ENCODE measurements at regions not wholly inside any gene's neighbourhood (a gene's known extent, or its start where the extent isn't known, plus 50 kb on each side); places are given as distances from the start of the nearest gene placed in this dataset.

DNA sequence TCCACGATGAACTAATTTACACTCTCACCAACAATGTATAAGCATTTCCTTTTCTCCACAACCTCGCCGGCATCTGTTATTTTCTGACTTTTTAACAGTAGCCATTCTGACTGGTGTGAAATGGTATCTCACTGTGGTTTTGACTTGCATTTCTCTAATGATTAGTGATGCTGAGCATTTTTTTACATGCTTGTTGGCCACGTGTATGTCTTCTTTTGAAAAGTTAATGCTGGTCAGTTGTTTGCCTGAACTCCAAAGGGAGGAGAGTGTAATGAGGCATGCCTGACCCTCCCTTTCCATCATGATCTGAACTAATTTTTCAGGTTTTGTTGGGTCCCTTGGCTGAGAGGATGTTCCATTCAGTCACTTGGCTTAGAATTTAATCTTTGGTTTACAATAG lies 50.7 kb upstream of the SVIL start:
- peaks cover 0 to 4% of the 10 kb centered on the region in 2 donors for H3K36me3 ChIP-seq (ENCODE audit: control insufficient read depth in 2 of 2, insufficient read depth in 2 of 2, low read length in 2 of 2)
- H3K9ac ChIP-seq (ENCODE audit: low read depth in 1 of 2, low read length in 2 of 2): no peak overlapping the region
- H3K4me1 ChIP-seq (ENCODE audit: control insufficient read depth in 2 of 2, insufficient read depth in 2 of 2, low read length in 2 of 2): no peaks in the 10 kb centered on the region
- H3K9me3 ChIP-seq (ENCODE audit: control insufficient read depth in 2 of 2, low read length in 2 of 2): no peaks in the 10 kb centered on the region
- H3K27me3 ChIP-seq (ENCODE audit: control insufficient read depth in 2 of 2, insufficient read depth in 2 of 2, low read length in 2 of 2): no peaks in the 10 kb centered on the region
- H3K27ac ChIP-seq (ENCODE audit: low read depth in 2 of 2, low read length in 2 of 2): no peak overlapping the region
- H3K4me3 ChIP-seq (ENCODE audit: low read length in 2 of 2): no peak overlapping the region
